ENCODE measurements at regions not wholly inside any gene's neighbourhood (a gene's known extent, or its start where the extent isn't known, plus 50 kb on each side); places are given as distances from the start of the nearest gene placed in this dataset.

- TF ChIP-seq CTCF (IDR thresholded peaks at IDR 0.05; ENCODE audit: insufficient read depth, low read depth, low read length), result no peak
- TF ChIP-seq EZH2 (IDR thresholded peaks at IDR 0.05; ENCODE audit: insufficient read depth, low read length), result no peak
Observed at GRCh38 chr5:155969537-155969936, 357.4 kb upstream of the SGCD start.

Data from astrocyte (in vitro differentiated cells and primary cell).